ENCODE measurements at regions not wholly inside any gene's neighbourhood (a gene's known extent, or its start where the extent isn't known, plus 50 kb on each side); places are given as distances from the start of the nearest gene placed in this dataset.

DNA sequence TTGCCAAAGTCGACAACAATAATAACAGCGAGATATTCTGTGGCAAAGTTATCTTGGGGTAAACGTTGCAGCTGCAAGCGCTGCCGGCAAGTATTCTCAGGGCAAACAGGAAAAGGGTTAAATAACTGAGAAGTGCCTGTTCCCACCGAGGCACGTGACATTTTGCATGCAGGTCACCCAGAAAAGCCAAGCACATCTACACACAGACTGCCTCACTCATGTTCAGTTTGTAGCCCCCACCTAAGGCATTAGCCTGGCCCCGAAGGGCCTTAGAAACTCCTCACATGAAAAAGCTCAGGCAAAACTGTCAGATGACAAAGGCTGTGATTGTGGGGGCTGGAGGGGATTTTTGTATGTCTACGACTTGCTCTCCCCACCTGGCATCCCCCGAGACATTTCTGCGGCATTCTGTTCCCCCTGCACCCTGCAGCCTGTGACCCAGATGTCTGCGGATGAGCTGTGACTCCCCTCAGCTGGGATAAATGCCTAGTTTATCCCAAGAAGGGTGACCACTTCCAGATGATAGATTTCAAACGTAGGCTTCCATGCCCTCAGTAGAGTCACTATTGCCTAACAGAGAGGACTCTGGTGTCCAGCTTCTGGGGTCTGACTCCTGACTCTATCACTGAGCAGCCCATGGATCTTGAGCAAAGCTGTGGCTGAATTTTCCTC is 215.2 kb upstream of the SIX2 start:
- TF ChIP-seq EP300 (IDR thresholded peaks at IDR 0.05) (no peak), POLR2AphosphoS5 (IDR thresholded peaks at IDR 0.05) (no peak), POLR2A (IDR thresholded peaks at IDR 0.05; ENCODE audit: low read depth) (no peak)
- TF ChIP-seq, protein P1, sequence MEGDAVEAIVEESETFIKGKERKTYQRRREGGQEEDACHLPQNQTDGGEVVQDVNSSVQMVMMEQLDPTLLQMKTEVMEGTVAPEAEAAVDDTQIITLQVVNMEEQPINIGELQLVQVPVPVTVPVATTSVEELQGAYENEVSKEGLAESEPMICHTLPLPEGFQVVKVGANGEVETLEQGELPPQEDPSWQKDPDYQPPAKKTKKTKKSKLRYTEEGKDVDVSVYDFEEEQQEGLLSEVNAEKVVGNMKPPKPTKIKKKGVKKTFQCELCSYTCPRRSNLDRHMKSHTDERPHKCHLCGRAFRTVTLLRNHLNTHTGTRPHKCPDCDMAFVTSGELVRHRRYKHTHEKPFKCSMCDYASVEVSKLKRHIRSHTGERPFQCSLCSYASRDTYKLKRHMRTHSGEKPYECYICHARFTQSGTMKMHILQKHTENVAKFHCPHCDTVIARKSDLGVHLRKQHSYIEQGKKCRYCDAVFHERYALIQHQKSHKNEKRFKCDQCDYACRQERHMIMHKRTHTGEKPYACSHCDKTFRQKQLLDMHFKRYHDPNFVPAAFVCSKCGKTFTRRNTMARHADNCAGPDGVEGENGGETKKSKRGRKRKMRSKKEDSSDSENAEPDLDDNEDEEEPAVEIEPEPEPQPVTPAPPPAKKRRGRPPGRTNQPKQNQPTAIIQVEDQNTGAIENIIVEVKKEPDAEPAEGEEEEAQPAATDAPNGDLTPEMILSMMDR (IDR thresholded peaks at IDR 0.05) = no peak

All from esophagus muscularis mucosa (tissue), 4 donors.